ENCODE measurements at regions not wholly inside any gene's neighbourhood (a gene's known extent, or its start where the extent isn't known, plus 50 kb on each side); places are given as distances from the start of the nearest gene placed in this dataset.
"Not testable (repeated sequence)": the region's sequence is repeated elsewhere in the genome, so short reads cannot be mapped to it uniquely, and the experiment has no call there.

- TF ChIP-seq ZNF274 (IDR thresholded peaks at IDR 0.05; ENCODE audit: low read depth, low read length); YY1 (IDR thresholded peaks at IDR 0.05; ENCODE audit: insufficient read depth, insufficient read length): not testable (repeated sequence)
Observed at GRCh38 chr9:41353026-41353425, 163.9 kb upstream of the ZNG1F start.

All from NT2/D1 (cell line).